ENCODE measurements at regions not wholly inside any gene's neighbourhood (a gene's known extent, or its start where the extent isn't known, plus 50 kb on each side); places are given as distances from the start of the nearest gene placed in this dataset.
A peak's percentile ranks its signal among the peaks of the same experiment; 100 is the strongest.
"Not testable (repeated sequence)": the region's sequence is repeated elsewhere in the genome, so short reads cannot be mapped to it uniquely, and the experiment has no call there.

DNA sequence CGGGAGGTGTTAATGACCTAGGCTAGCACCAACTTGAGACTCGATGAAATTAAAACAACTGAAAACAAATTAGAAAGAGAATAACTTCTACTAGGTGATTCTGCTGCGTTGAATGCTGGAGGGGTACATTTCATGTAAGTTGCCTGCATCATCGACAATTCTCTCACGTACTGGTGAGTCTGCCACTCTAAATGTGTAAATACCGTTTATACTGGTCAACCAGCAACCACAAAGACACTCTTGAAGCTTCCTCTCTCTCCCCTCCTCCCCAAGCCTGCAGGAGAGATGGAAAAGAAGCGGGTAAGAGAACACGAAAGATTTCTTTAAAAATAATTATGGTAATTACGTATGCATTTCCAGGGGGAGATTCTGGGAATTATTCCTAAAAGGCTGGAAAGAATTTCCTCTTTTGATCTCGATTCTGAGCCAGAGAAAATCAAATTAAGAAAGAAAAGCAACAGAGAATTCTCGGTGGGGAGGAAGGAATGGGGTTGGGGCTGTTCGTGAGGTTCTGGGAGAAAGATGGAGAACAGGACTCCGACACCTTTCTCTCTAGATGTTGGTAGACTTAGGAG, 68.6 kb upstream of the MRTFB start:
- no peak for DNase-seq

DNA sequence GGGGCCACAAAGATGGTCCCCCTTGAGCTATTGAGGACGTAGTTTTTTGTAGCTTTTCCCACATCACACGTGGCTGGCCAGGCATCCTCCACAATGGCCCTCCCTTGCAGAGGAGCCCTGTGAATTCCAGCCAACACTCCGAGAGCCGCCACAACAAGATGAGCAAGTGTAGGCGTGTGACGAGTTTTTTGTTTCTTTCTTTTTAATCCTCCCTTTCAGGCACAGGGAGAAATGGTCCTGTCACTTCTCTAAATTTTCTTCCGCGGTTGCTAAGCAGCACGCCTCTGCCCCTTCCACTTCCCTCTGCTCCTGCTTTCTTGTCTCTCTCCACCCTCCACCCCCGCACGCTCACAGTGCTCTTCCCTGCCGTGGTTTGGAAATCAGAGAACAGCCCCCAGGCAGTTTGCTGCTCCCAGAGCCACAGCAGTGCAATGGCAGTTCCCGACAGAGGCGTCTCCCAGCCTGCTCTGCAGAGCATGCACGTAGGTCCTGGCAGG, 68.0 kb upstream of the MRTFB start:
- no peak for DNase-seq

DNA sequence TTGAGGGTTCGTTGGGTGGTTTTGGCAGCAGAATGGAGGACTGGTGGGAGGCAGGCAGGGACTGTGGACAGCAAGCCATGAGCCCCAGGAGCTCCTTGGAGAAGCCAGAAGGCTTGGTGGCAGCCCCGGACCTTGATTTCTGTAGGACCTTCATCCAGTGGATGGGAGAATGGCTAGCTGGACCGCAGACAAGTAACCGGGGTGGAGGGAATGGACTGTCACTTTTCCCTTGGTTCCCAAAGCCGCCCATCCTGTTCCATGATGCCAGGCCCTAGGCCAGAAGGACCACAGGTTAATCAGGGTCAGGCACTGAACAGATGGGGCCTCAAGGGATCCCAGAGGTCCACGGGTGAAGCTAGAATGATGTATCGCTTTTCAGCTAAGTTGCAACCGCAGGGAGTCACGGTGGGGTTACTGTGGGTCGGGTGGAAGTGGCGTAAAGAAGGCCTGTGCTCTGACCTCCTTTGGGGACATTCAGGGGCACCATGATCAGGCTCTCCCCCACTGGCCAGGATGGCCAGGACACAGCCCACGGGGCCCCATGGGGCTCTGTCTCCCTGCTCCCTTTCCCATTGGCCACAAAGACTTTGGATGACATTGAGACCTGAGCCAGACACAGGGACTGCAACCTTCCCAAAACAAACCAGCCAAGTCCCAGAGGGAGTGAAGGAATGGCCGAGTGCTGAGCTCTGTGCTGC, 66.9 kb upstream of the MRTFB start:
- no peak for DNase-seq

DNA sequence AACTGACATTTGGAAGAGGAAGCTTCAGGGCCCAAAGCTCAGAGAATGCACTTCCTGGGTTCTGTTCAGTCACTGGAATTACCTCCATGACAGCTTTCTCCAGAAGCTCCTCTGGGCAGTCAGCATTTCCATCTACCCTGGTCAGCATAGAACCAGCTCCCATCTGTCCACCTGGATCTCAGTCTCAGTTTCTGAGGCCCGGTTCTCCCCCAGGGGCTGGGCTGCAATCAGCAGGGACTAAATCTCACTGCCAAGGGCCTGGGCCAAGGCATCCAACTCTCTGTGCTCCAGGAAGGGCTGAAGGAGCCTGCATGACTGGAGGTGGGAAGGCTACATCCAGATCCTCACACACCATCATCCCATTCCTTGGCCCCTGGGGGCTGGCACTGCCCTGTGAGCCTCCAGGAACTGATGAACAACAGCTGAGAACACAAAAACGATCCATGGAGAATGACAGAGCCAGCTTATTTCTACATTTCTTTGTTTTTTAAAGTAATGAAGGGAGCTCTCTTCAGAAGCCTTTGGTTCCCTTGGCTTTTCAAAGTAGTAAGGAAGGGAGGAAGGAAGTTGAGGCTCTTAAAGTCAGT, 66.3 kb upstream of the MRTFB start:
- no peak for DNase-seq

DNA sequence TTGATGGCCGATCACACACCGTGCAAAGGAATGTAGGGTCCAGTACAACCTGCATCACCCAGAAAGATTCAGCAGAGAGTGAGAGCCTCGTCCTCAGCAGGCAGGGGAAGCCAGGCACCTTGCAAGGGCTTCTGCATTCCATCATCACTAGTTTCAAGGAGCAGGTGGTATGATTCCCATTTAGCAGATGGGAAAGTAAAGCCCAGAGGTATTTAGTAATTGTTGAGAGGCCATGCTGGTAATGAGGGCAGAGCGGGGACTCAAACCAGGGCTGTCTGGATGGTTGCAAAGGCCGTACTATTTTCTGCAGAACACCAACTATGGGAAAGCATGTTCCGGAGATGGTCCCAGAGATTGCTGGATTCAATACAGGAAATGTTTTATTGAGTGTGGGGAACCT, 65.8 kb upstream of the MRTFB start:
- DNase-seq, result no peak

DNA sequence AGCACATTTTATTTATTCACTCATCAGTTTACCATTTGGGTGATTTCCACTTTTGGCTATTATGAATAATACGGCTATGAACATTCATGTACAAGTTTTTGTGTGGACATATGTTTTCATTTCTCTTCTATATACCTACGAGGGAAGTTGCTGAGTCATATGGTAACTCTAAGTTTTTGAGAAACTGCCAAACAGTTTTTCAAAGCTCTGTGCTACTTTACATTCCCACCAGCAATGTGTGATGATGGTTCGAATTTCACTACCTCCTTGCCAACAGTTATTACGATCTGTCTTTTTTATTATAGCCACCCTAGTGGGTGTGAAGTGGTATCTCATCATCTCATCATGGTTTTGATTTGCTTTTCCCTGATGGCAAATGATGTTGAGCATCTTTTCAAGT, 63.7 kb upstream of the MRTFB start:
- peak; percentile 44 for DNase-seq

DNA sequence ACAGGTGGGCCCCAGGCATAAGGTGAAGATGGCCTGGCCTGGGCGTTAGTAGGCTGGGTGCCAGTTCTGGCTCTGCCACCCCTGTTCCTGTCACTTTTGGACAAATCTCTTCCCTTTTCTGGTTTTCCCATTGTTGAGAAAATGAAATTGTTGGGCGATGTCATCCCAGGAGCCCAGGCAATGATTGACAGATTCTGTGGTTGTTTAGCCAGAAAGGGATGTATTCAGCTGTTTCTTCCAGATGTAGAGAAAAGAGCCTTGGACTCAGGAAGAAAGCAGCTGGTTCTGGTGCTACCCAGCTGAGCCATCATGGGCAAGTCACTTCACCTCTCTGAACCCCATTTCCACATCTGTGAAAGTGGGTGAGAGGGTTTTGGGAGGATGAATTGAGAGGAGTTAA, 60.1 kb upstream of the MRTFB start:
- DNase-seq, result no peak

DNA sequence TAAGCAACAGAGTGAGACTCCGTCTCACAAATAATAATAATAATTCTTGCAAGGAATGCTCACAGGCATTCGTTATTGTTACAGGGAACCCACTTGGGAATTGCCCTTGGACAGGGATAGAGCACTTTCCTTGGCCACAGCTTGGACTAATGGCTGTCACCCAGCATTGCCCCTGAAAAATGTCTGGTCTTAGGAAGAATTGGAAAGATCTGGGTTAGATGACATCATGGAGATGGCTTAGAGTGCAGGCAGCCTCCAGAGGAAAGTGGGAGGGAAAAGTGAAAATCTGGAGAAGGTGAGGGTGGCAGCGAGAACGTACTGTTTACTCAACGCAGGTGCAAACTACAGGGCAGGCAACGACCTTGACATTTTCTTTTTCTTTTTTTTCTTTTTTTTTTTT, 59.3 kb upstream of the MRTFB start:
- no peak for DNase-seq

DNA sequence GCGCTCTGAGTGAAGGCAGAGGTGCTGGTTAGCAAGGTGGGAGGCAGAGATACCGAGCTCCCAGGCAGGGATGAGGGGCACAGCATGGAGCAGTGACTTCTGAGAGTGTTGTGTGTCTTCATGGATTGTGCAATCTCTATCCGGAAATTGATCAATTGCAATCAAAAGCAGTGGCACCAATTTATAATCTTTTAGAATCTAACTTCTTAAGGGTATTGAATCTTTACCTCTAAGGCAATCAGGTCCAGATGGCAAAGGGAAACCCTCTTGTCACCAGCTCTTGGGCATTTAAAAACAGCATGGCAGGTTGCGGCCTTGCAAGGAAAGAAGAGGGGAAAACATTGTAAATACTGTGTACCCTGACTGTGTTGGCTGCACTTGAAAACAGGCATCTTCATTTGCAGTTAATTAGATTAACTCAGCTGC, 58.0 kb upstream of the MRTFB start:
- no peak for DNase-seq

DNA sequence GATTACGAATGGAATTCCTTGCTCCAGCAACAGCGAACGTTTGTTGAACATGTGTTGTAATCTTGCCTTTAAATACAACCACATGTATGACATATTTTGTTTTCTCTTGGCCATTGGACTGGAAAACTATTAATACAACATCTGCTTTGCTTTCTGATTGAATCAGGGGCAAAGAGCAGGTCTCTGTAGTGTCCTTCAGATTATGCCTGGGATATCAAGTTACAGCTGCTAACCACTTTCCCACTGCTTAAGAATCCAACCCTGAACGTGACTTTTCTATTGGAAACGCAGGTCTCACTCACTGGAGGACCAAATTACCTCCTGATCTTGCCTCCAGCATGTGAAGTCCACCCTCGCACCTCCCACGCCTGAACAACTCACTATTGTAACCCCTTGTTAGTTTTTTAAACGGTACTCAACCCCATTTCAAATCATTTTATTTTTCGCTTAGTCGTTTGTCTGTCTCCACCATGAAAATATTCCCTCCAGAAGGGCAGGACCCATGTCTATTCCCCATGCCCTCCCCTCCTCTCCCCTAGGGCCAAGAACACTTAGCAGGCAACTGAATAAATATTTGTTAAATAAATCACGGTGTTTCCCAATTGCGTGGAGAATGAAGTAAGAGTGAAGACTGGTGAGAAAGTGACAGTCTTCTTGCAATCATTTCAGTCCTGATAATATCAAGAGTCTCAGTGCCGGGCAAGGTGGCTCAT, 57.4 kb upstream of the MRTFB start:
- DNase-seq, result peak; percentile 35

DNA sequence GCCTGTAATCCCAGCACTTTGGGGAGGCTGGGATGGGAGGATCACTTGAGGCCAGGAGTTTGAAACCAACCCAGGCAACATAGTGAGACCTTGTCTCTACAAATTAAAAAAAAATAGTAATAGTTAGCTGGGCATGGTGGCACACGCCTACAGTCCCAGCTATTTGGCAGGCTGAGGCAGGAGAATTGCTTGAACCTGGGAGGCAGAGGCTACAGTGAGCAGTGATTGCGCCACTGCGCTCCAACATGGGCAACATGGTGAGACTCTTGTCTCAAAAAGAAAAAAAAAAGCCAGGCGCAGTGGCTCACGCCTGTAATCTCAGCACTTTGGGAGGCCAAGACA, 56.9 kb upstream of the MRTFB start:
- no peak for DNase-seq

DNA sequence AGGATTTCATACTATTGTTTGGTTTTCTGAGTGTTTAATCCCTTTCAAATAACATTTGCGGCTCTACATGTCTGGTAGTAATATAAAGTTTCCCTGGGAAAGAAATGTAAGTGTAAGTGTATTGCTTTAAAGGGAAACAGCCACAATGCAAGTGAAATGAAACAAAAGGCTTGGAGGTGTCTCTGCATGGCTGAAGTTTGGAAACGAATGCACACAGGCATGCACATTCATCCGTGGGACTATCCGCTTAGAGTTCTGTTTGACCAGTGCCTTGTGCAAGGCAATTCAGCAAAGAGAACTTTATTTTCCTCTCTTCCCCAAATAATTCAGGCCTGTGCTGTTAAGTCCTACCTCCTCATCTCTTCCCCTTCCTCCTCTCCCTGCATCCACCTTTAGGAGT, 56.1 kb upstream of the MRTFB start:
- DNase-seq, result no peak

DNA sequence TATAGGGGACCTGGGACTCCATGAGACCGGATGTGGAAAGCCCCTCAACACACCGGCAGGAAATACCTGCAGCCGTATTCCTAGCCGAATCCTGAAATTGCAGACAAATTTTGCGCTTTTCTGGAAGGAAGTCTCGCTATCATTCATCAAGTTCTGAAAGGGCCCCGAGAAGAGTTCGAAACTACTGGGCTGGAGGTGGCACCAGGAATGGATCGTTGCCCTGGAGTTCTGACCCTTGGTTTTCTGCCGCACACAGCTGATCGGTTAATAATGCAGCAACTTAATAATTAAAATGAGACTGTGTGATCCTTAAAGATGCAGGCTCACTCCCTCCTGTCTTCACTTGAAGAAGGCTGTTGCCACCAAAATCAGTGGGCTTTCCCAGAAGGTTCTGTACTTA, 55.7 kb upstream of the MRTFB start:
- DNase-seq, result no peak

DNA sequence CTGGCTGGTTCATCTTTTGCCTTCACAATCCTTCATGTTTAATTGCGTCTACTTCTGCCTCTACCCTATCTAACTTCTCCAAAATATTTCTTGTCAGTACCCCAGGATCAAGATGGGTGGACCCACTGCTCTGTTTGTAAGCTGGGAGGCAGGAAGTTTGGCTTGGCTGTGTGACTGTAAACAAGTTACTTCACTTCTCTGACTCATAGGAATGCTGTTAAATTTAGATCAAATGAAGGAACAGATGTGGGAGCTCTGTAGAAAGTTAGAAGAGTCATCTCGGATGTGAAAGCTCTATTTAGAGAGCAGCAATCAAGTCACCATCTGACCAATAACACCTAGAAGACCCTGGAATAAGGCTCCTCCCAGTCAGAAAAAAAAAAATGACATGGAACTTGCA, 55.2 kb upstream of the MRTFB start:
- DNase-seq, result no peak

DNA sequence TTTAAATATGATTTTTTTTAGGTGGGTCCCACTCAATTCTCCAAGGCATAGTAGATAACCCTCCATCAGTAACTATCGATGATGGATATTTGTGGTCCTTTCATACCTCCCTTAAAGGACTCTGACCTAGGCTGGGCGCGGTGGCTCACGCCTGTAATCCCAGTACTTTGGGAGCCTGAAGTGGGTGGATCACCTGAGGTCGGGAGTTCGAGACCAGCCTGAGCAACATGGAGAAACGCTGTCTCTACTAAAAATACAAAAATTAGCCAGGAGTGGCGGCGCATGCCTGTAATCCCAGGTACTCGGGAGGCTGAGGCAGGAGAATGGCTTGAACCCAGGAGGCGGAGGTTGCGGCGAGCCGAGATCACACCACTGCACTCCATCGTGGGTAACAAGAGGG, 54.8 kb upstream of the MRTFB start:
- DNase-seq, result not testable (repeated sequence)

DNA sequence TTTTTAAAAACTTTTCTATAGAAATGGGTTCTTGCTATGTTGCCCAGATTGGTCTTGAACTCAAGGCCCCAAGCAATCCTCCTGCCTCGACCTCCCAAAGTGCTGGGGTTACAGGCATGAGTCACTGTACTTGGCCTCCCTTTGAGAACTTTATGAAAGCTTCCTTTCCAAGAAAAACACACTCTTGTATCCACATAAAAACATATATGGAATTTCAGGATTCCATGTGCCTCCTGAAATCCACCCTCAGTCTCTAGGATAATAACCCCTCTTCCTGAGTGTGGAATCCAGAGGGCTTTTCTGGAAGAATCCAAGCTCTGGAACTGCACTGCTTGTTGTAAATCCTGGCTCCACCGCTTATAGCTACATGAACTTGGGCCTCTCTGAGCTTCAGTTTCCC, 53.2 kb upstream of the MRTFB start:
- no peak for DNase-seq

DNA sequence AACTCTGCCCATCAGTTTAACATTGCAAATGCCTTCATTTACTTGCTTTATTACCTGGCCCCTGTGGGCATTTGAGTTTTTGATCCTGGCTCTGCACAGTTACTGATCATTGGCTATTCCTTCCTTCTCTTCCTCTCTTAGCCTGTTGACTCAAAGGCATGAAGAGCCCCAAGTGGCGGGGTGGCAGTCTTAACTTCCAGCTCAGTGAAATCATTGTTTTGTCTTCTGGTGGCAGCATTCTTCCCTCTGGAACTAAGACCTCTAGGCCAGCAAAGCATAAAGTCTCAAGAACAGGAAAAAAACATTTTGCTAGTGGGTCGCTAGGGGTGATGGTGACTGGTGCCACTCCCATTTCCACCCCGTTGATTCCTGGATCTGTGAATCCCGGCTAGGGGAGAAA, 52.3 kb upstream of the MRTFB start:
- no peak for DNase-seq

DNA sequence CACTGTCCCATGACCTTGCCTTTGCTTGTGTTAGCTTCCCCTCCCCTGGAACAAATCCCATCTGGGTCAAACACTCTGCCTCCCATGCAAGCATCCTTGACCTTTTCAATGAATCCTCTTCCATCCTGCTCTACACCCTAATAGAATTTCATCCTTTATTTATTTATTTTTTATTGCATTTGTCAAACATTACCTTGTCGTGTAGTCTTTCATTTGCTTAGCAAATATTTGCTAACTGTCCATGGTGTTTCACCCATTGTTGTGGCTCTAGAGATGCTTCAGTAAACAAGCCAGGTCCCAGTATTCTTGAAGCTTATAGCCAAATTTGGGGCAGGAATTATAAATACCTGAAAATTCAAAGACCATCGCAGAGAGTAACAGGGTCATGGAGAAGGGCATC, 51.0 kb upstream of the MRTFB start:
- DNase-seq, result no peak

Data from NCI-H446 treated with DMSO at 0.1 percent for 48 hours (cell line).